K562 (cell line): ENCODE measurements at regions not wholly inside any gene's neighbourhood (a gene's known extent, or its start where the extent isn't known, plus 50 kb on each side); places are given as distances from the start of the nearest gene placed in this dataset.

Source experiments
- ATAC-seq: fragments of 200-7000 bp; cut with Tn5 transposase; 3 replicates; pipeline ENCODE4 v1.9.1; 2020; ENCODE audit warnings: moderate library complexity
- BruUV-seq: library from RNA; stranded (reverse); fragments of 400-500 nt; replicated peaks from 2 replicates; lab custom pipeline; 2021; lab: Mats Ljungman, UMichigan
- CTCF ChIA-PET: fragments of 300-600 bp; formaldehyde crosslinking; extraction: SDS; loops from one replicate; lab custom pipeline; 2021; ENCODE audit warnings: low intra/inter-chr PET ratio; lab: Yijun Ruan, JAX
- POLR2A ChIA-PET: fragments of 300-600, 350-650 bp; sonication (Branson Sonifier 250); formaldehyde crosslinking; extraction: SDS; loops from one replicate; lab custom pipeline; 2021; ENCODE audit warnings: antibody characterized with exemption, inconsistent platforms; lab: Yijun Ruan, JAX
- DNase-seq, 4 experiments: peaks; one replicate each; pipeline versions ENCODE4 v3.0.0 to v3.0.0-alpha.2; 2011 to 2018; ENCODE audit warnings: low spot score in 3 of 4, mixed read lengths in 3 of 4; ENCODE audit errors: extremely low read depth in 1 of 4
- FAIRE-seq: peaks from 2 replicates; lab custom pipeline; 2011; peaks lifted over from hg19 to GRCh38; lab: Jason Lieb, UNC
- H2AFZ ChIP-seq: 2 replicates; pipeline ENCODE4 v1.6.0; 2011; ENCODE audit warnings: low read depth, low read length, control low read depth, inconsistent platforms
- H3K27ac ChIP-seq: fragments of 200-600 bp; 3 replicates; pipeline ENCODE4 v1.8.0; 2011; ENCODE audit warnings: low read depth, mild to moderate bottlenecking, control low read depth, inconsistent platforms, low read length, moderate library complexity, mixed read lengths; ENCODE audit errors: extremely low read depth
- H3K27me3 ChIP-seq, 2 experiments: fragments of 300-600 bp in 1 of 2; 2 replicates in 1 of 2; 3 replicates in 1 of 2; pipeline versions ENCODE4 v1.6.0 to v1.8.0; 2011; ENCODE audit warnings: inconsistent platforms in 2 of 2, low read length in 2 of 2, mild to moderate bottlenecking in 1 of 2, mixed read lengths in 1 of 2, moderate library complexity in 1 of 2; ENCODE audit not compliant: control insufficient read depth in 2 of 2, insufficient read depth in 2 of 2
- H3K36me3 ChIP-seq: fragments of 300-600 bp; 3 replicates; pipeline ENCODE4 v1.8.0; 2011; ENCODE audit warnings: mild to moderate bottlenecking, low read length, inconsistent platforms; ENCODE audit not compliant: control insufficient read depth, insufficient read depth
- H3K4me1 ChIP-seq, 2 experiments: fragments of 200-600 bp in 1 of 2; replicated peaks in 1 of 2; 2 replicates in 1 of 2; 3 replicates in 1 of 2; pipeline versions ENCODE4 v1.5.1 to v1.8.0; 2011; ENCODE audit warnings: inconsistent platforms in 2 of 2, low read length in 2 of 2, mild to moderate bottlenecking in 1 of 2, mixed read lengths in 1 of 2, moderate library complexity in 1 of 2; ENCODE audit not compliant: control insufficient read depth in 2 of 2, insufficient read depth in 2 of 2
- H3K4me2 ChIP-seq: 2 replicates; pipeline ENCODE4 v1.6.1; 2011; ENCODE audit warnings: low read length, control low read depth, inconsistent platforms, mixed read lengths; ENCODE audit not compliant: insufficient read depth
- H3K4me3 ChIP-seq: fragments of 200-600 bp; sonication (generic), shearing (Covaris generic); 2 replicates; pipeline ENCODE4 v1.5.1; 2016; ENCODE audit warnings: control low read depth, inconsistent platforms
- H3K79me2 ChIP-seq: fragments of 200-600 bp; 3 replicates; pipeline ENCODE4 v1.8.0; 2011; ENCODE audit warnings: low read length, inconsistent platforms; ENCODE audit not compliant: control insufficient read depth, insufficient read depth
- H3K9ac ChIP-seq, 2 experiments: 2 replicates each; pipeline versions ENCODE4 v1.6.0 to v1.6.1; 2011; ENCODE audit warnings: low read depth in 2 of 2, low read length in 2 of 2, control low read depth in 1 of 2, inconsistent platforms in 1 of 2, mild to moderate bottlenecking in 1 of 2, mixed read lengths in 1 of 2; ENCODE audit not compliant: insufficient read depth in 1 of 2
- H3K9me1 ChIP-seq: one replicate; pipeline ENCODE4 v1.6.0; 2011; ENCODE audit warnings: inconsistent platforms, mild to moderate bottlenecking, low read length, moderate library complexity; ENCODE audit not compliant: control insufficient read depth, insufficient read depth
- H3K9me3 ChIP-seq: replicated peaks from 2 replicates; pipeline ENCODE4 v1.5.1; 2011; ENCODE audit warnings: low read depth, low read length, inconsistent platforms; ENCODE audit not compliant: control insufficient read depth, insufficient read depth
- H4K20me1 ChIP-seq: replicated peaks from 2 replicates; pipeline ENCODE4 v1.6.1; 2011; ENCODE audit warnings: low read length, inconsistent platforms, mixed read lengths; ENCODE audit not compliant: control insufficient read depth, insufficient read depth
- BCL6 ChIP-seq: fragments of 250-450 bp; sonication (Bioruptor Pico); IDR thresholded peaks from 2 replicates; pipeline ENCODE4 v1.4.0; 2020
- ELF2 ChIP-seq: fragments of 250-450 bp; sonication (Bioruptor Pico); IDR thresholded peaks from 2 replicates; pipeline ENCODE4 v1.5.0; 2021; ENCODE audit warnings: mild to moderate bottlenecking
- ETS2 ChIP-seq: IDR thresholded peaks from 2 replicates; pipeline ENCODE4 v1.6.1; 2016; ENCODE audit warnings: borderline replicate concordance, missing genetic modification characterization, mild to moderate bottlenecking, moderate library complexity, missing compliant biosample characterization; ENCODE audit not compliant: poor library complexity, severe bottlenecking
- FOXA3 ChIP-seq, 2 experiments: fragments of 450-650 bp in 1 of 2; sonication (generic) in 1 of 2; formaldehyde crosslinking; IDR thresholded peaks in 1 of 2; conservative IDR thresholded peaks in 1 of 2; 2 replicates each; pipeline versions ENCODE4 v1.4.0 to v1.8.0; 2020 to 2022; ENCODE audit warnings: mild to moderate bottlenecking in 2 of 2, missing genetic modification reagents in 1 of 2
- HDAC1 ChIP-seq, 2 experiments: fragments of 450-650 bp; IDR thresholded peaks; 2 replicates each; pipeline ENCODE4 v1.6.1; 2016 to 2017; ENCODE audit warnings: inconsistent platforms in 1 of 2, mild to moderate bottlenecking in 1 of 2, moderate library complexity in 1 of 2
- HDAC8 ChIP-seq: fragments of 450-650 bp; IDR thresholded peaks from 2 replicates; pipeline ENCODE4 v1.6.1; 2016; ENCODE audit warnings: mild to moderate bottlenecking, missing genetic modification characterization, moderate library complexity, missing compliant biosample characterization
- HMGN3 ChIP-seq: IDR thresholded peaks from 2 replicates; pipeline ENCODE4 v1.6.1; 2011; ENCODE audit warnings: borderline replicate concordance, low read depth, mild to moderate bottlenecking, mixed read lengths, low read length; ENCODE audit not compliant: insufficient read length; ENCODE audit errors: extremely low read depth
- HNRNPLL ChIP-seq: fragments of 200-400 bp; formaldehyde crosslinking; IDR thresholded peaks from 2 replicates; pipeline ENCODE4 v1.6.1; 2017; ENCODE audit warnings: low read length, low read depth, mild to moderate bottlenecking; ENCODE audit not compliant: poor library complexity, severe bottlenecking
- RBM39 ChIP-seq: fragments of 200-400 bp; formaldehyde crosslinking; optimal IDR thresholded peaks from 2 replicates; pipeline ENCODE3; 2018; ENCODE audit warnings: low read depth, low read length
- SNRNP70 ChIP-seq: fragments of 200-400 bp; formaldehyde crosslinking; optimal IDR thresholded peaks from 2 replicates; pipeline ENCODE3; 2017; ENCODE audit warnings: low read depth, low read length
- TEAD1 ChIP-seq, 2 experiments: fragments of 450-650 bp in 1 of 2; sonication (generic) in 1 of 2; formaldehyde crosslinking; IDR thresholded peaks; 2 replicates each; pipeline versions ENCODE4 v1.4.0 to v1.8.0; 2020 to 2022; ENCODE audit warnings: mild to moderate bottlenecking in 2 of 2, missing genetic modification reagents in 1 of 2
- whole genome bisulfite sequencing: fragments of 100-300 bp; shearing (Covaris generic); methylation state at CpG from one replicate; pipeline ENCODE4 v1.1.6; 2016; ENCODE audit warnings: low coverage, mixed read lengths; ENCODE audit not compliant: insufficient coverage; ENCODE audit errors: missing lambda C conversion rate; 5-methylcytosine and 5-hydroxymethylcytosine counted together
- in situ Hi-C: fragments of 300-500 bp; cut with MboI; formaldehyde crosslinking; loops from 4 replicates; pipeline ENCODE4 v1.15.0; 2018; ENCODE audit warnings: inconsistent platforms, mixed read lengths
- intact Hi-C: fragments of 100-400 bp; cut with micrococcal nuclease; formaldehyde crosslinking; loops from 2 replicates; pipeline ENCODE4 v1.14.2; 2022
- TF ChIP-seq, protein P1 (sequence below): fragments of 450-650 bp; conservative IDR thresholded peaks from 2 replicates; pipeline ENCODE4 v1.6.1; 2016; ENCODE audit warnings: missing genetic modification characterization, low read depth, mild to moderate bottlenecking, control low read depth, missing compliant biosample characterization
- TF ChIP-seq, protein P2 (sequence below): fragments of 450-650 bp; formaldehyde crosslinking; IDR thresholded peaks from 2 replicates; pipeline ENCODE4 v1.4.0; 2022; ENCODE audit warnings: missing genetic modification characterization
- TF ChIP-seq, protein P3 (sequence below): sonication (generic); formaldehyde crosslinking; IDR thresholded peaks from 2 replicates; pipeline ENCODE4 v1.8.0; 2022; ENCODE audit warnings: mild to moderate bottlenecking, missing genetic modification reagents

DNA sequence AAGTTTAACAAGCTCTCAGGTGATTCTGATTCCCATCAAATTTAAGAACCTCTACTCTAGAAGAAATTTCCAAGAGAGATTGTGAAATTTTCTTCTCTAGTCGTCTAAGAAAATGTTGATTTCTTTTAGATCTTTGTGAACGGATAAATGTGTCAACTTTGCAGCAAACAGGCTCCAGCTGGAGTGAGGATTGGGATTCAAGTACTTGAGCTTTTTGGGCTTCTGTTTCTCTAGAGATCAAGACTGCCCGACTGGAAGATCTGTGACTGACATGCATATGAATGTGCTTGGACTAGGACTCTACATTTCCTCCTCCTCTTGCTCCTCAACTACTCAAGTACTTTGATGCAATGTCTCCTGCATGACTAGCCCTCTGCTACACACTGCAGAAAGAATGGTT lies 388.3 kb downstream of the TMEM38B start:
- Histone ChIP-seq H4K20me1 (no peaks in the 10 kb centered on the region), H3K79me2 (no peaks in the 10 kb centered on the region), H3K4me2 (no peak overlapping the region), H3K27ac (no peak overlapping the region), H3K9me1 (no peaks in the 10 kb centered on the region), H3K36me3 (no peaks in the 10 kb centered on the region), H3K4me1 (no peaks in the 10 kb centered on the region), H2AFZ (no peak overlapping the region), H3K27me3 (no peaks in the 10 kb centered on the region), H3K9me3 (no peaks in the 10 kb centered on the region), H3K4me3 (no peak overlapping the region), H3K9ac (no peak overlapping the region)
- DNase-seq = no peak
- TF ChIP-seq HDAC8 (tag) (no peak), ELF2 (CRISPR knock-in tag) (no peak), FOXA3 (CRISPR knock-in tag; conservative IDR thresholded peaks at IDR 0.05 in 1 of 2, IDR thresholded peaks at IDR 0.05 in 1 of 2) (no peak)
- no peak for FAIRE-seq
- BruUV-seq = no TSS peak
- in situ Hi-C loops = no loop called here
- CTCF ChIA-PET = no interaction called here
- intact Hi-C loops = no loop called here
- WGBS = 0% methylated on average over 3 of the region's 3 CpGs
- POLR2A ChIA-PET = no interaction called here
- no peak for ATAC-seq

GRCh38 chr9:106084702-106085101 lies 390.4 kb downstream of the TMEM38B start:
- Histone ChIP-seq H3K36me3 (no peaks in the 10 kb centered on the region), H3K9me3 (no peaks in the 10 kb centered on the region), H3K9me1 (no peaks in the 10 kb centered on the region), H3K4me2 (no peak overlapping the region), H4K20me1 (no peaks in the 10 kb centered on the region), H3K4me3 (no peak overlapping the region), H3K79me2 (no peaks in the 10 kb centered on the region), H3K4me1 (no peaks in the 10 kb centered on the region), H3K9ac (no peak overlapping the region), H3K27me3 (no peaks in the 10 kb centered on the region), H2AFZ (no peak overlapping the region), H3K27ac (no peak overlapping the region)
- 0% methylated on average over 1 of the region's 1 CpG for WGBS
- DNase-seq (no peak), ATAC-seq (no peak), FAIRE-seq (no peak)
- BruUV-seq = no TSS peak
- ChIA-PET POLR2A (no interaction called here), CTCF (no interaction called here)
- intact Hi-C loops = no loop called here
- in situ Hi-C loops = no loop called here
- TF ChIP-seq HNRNPLL = no peak
- TF ChIP-seq, protein P1, sequence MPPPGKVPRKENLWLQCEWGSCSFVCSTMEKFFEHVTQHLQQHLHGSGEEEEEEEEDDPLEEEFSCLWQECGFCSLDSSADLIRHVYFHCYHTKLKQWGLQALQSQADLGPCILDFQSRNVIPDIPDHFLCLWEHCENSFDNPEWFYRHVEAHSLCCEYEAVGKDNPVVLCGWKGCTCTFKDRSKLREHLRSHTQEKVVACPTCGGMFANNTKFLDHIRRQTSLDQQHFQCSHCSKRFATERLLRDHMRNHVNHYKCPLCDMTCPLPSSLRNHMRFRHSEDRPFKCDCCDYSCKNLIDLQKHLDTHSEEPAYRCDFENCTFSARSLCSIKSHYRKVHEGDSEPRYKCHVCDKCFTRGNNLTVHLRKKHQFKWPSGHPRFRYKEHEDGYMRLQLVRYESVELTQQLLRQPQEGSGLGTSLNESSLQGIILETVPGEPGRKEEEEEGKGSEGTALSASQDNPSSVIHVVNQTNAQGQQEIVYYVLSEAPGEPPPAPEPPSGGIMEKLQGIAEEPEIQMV (tag) = no peak
- TF ChIP-seq BCL6 = no peak
- no peak for TF ChIP-seq ETS2 (tag)
- TF ChIP-seq, protein P2, sequence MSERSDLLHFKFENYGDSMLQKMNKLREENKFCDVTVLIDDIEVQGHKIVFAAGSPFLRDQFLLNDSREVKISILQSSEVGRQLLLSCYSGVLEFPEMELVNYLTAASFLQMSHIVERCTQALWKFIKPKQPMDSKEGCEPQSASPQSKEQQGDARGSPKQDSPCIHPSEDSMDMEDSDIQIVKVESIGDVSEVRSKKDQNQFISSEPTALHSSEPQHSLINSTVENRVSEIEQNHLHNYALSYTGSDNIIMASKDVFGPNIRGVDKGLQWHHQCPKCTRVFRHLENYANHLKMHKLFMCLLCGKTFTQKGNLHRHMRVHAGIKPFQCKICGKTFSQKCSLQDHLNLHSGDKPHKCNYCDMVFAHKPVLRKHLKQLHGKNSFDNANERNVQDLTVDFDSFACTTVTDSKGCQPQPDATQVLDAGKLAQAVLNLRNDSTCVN (CRISPR knock-in tag) = no peak
- TF ChIP-seq HDAC1 (IDR thresholded peaks at IDR 0.05) = no peak
- TF ChIP-seq SNRNP70 = no peak
- TF ChIP-seq TEAD1 (CRISPR knock-in tag; IDR thresholded peaks at IDR 0.05) = no peak
- TF ChIP-seq, protein P3, sequence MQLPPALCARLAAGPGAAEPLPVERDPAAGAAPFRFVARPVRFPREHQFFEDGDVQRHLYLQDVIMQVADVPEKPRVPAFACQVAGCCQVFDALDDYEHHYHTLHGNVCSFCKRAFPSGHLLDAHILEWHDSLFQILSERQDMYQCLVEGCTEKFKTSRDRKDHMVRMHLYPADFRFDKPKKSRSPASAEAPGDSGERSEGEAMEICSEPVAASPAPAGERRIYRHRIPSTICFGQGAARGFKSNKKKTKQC (CRISPR knock-in tag) = no peak
- TF ChIP-seq HMGN3 = no peak
- TF ChIP-seq RBM39 = no peak
